ENCODE measurements at regions not wholly inside any gene's neighbourhood (a gene's known extent, or its start where the extent isn't known, plus 50 kb on each side); places are given as distances from the start of the nearest gene placed in this dataset.

- no peak for FAIRE-seq
- Histone ChIP-seq H3K4me2 (ENCODE audit: low read depth, low read length) (no peak overlapping the region), H3K79me2 (ENCODE audit: insufficient read depth, low read length) (no peaks in the 10 kb centered on the region), H3K27ac (ENCODE audit: extremely low read length, insufficient read depth, low read length) (no peak overlapping the region), H3K4me1 (ENCODE audit: insufficient read depth, low read length) (no peaks in the 10 kb centered on the region), H3K9ac (ENCODE audit: insufficient read depth, low read depth, low read length) (no peak overlapping the region), H2AFZ (ENCODE audit: low read length) (no peak overlapping the region), H3K27me3 (ENCODE audit: control insufficient read depth in 1 of 2, insufficient read depth in 2 of 2, low read length in 2 of 2) (no peaks in the 10 kb centered on the region), H3K4me3 (replicated peaks in 1 of 3; ENCODE audit: insufficient read depth in 1 of 3, low read depth in 2 of 3, low read length in 3 of 3) (no peak overlapping the region), H4K20me1 (ENCODE audit: insufficient read depth, low read length) (no peaks in the 10 kb centered on the region), H3K36me3 (replicated peaks in 1 of 2; ENCODE audit: control insufficient read depth in 1 of 2, insufficient read depth in 2 of 2, low read length in 2 of 2) (no peaks in the 10 kb centered on the region), H3K9me3 (ENCODE audit: low read length) (peaks cover 98% of the 10 kb centered on the region)
- BruUV-seq (replicated peaks) = no TSS peak
- no peak for TF ChIP-seq MNT (IDR thresholded peaks at IDR 0.05)
- no peak for TF ChIP-seq TOPORS (CRISPR knock-in tag; IDR thresholded peaks at IDR 0.05)
- no peak for TF ChIP-seq ZBTB1 (CRISPR knock-in tag; IDR thresholded peaks at IDR 0.05; ENCODE audit: borderline replicate concordance)
- TF ChIP-seq SP1 (IDR thresholded peaks at IDR 0.05) = no peak
- no peak for TF ChIP-seq SP1 (CRISPR knock-in tag; IDR thresholded peaks at IDR 0.05)
- TF ChIP-seq SNAPC2 (CRISPR knock-in tag; IDR thresholded peaks at IDR 0.05) = no peak
- no peak for TF ChIP-seq BCL6 (CRISPR knock-in tag; IDR thresholded peaks at IDR 0.05)
- no peak for TF ChIP-seq ZFAT (CRISPR knock-in tag; conservative IDR thresholded peaks at IDR 0.05)
- TF ChIP-seq PRPF4 (IDR thresholded peaks at IDR 0.05; ENCODE audit: low read depth, low read length, poor library complexity, severe bottlenecking) = no peak
- TF ChIP-seq POLR2G (IDR thresholded peaks at IDR 0.05; ENCODE audit: low read depth, low read length) = no peak
- TF ChIP-seq ZNF512B (CRISPR knock-in tag; IDR thresholded peaks at IDR 0.05; ENCODE audit: borderline replicate concordance) = no peak
- no peak for TF ChIP-seq HIVEP1 (CRISPR knock-in tag; IDR thresholded peaks at IDR 0.05)
- no peak for TF ChIP-seq ZNF879 (CRISPR knock-in tag; IDR thresholded peaks at IDR 0.05)
- no peak for TF ChIP-seq ZNF225 (CRISPR knock-in tag; IDR thresholded peaks at IDR 0.05)
- no peak for TF ChIP-seq SAFB2 (CRISPR knock-in tag; IDR thresholded peaks at IDR 0.05; ENCODE audit: borderline replicate concordance, low read depth)
- TF ChIP-seq STAT5B (CRISPR knock-in tag; IDR thresholded peaks at IDR 0.05) = no peak
- TF ChIP-seq HDAC1 (CRISPR knock-in tag; IDR thresholded peaks at IDR 0.05) = no peak
- no peak for TF ChIP-seq NONO (IDR thresholded peaks at IDR 0.05)
- no peak for TF ChIP-seq NONO (CRISPR knock-in tag; conservative IDR thresholded peaks at IDR 0.05)
- ChIA-PET CTCF (ENCODE audit: low intra/inter-chr PET ratio, low total read pairs) (no interaction called here), POLR2A (no interaction called here)
- ATAC-seq = no peak
- in situ Hi-C loops (cut with HindIII; ENCODE audit: extremely low pct_ligation_motif_present, low pct_unique_long_range_greater_than_20kb) (no loop called here), intact Hi-C loops (cut with micrococcal nuclease; ENCODE audit: unreplicated experiment) (no loop called here)
- 3% methylated on average over 2 of the region's 2 CpGs for WGBS (ENCODE audit: low lambda C conversion rate)
- DNase-seq (ENCODE audit: low spot score) = no peak
Measured at GRCh38 chr2:4486971-4487370, 783.6 kb downstream of the DCDC2C start.
